ENCODE measurements at regions not wholly inside any gene's neighbourhood (a gene's known extent, or its start where the extent isn't known, plus 50 kb on each side); places are given as distances from the start of the nearest gene placed in this dataset.

- TF ChIP-seq CTCF (IDR thresholded peaks at IDR 0.05) = no peak
- no peak for TF ChIP-seq HDAC2 (IDR thresholded peaks at IDR 0.05)
- TF ChIP-seq MAX (IDR thresholded peaks at IDR 0.05) = no peak
- TF ChIP-seq EP300 (IDR thresholded peaks at IDR 0.05) = no peak
- TF ChIP-seq RCOR1 (IDR thresholded peaks at IDR 0.05; ENCODE audit: low read depth, low read length) = no peak
- no peak for TF ChIP-seq JUN (IDR thresholded peaks at IDR 0.05)
- no peak for TF ChIP-seq HMGXB4 (CRISPR knock-in tag; IDR thresholded peaks at IDR 0.05; ENCODE audit: borderline replicate concordance)
- TF ChIP-seq FOSB (CRISPR knock-in tag; IDR thresholded peaks at IDR 0.05) = no peak
Measured at GRCh38 chr1:14403961-14404645, 194.4 kb upstream of the KAZN start.
